ENCODE measurements at regions not wholly inside any gene's neighbourhood (a gene's known extent, or its start where the extent isn't known, plus 50 kb on each side); places are given as distances from the start of the nearest gene placed in this dataset.

DNA sequence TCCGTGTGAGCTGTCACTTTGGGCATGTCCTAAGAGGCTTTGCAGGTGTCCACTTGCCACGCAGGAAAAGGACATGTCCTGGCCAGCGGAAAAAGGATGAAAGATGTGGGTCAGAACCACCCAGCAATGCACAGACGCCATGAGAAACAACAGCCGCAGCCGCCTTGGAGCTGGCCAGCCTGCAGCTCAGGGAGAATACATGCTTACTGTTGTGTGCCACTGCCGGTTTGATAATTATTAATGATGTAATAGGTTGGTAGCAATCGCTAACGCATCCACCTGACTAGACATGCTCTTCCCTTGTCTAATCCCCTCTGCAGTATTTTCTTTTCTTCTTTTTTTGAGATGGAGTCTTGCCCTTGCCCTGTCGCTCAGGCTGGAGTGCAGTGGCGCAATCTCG lies 221.7 kb downstream of the HAUS1 start:
- DNase-seq, result no peak

DNA sequence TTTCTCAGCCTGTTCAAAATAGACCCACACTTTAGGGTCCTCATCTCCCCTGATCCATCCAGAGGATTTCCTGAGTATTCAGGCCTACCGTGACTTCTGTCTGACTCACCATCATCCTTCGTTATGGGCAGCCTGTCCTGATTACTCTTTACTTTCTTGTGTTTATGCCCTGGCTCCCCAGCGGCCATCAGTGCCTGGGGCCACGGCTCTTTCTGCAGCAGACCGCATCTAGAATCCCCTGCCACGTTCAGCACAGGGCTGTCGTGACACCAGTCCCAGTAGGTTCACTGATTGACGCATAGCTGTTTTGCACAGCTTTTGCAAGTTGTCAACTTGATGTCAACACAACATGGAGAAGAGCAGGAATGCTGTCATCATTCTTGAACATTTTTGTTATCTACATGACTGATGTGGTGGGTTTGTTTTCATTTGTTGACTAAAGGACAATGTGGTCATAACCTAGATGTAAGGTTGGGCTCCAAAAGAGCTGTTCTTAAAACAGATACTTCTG lies 225.6 kb downstream of the HAUS1 start:
- DNase-seq, result no peak

GRCh38 chr18:46331316-46331715 lies 227.1 kb downstream of the HAUS1 start:
- DNase-seq, result no peak

GRCh38 chr18:46332286-46332801 lies 228.2 kb downstream of the HAUS1 start:
- DNase-seq, result no peak

GRCh38 chr18:46332921-46333341 lies 228.7 kb downstream of the HAUS1 start:
- DNase-seq, result no peak

GRCh38 chr18:46333431-46334135 lies 229.4 kb downstream of the HAUS1 start:
- DNase-seq, result peak; percentile 49

GRCh38 chr18:46334868-46335281 lies 230.7 kb downstream of the HAUS1 start:
- DNase-seq, result no peak

- no peak for DNase-seq
Measured at GRCh38 chr18:46335534-46336101, 231.4 kb downstream of the HAUS1 start.

DNA sequence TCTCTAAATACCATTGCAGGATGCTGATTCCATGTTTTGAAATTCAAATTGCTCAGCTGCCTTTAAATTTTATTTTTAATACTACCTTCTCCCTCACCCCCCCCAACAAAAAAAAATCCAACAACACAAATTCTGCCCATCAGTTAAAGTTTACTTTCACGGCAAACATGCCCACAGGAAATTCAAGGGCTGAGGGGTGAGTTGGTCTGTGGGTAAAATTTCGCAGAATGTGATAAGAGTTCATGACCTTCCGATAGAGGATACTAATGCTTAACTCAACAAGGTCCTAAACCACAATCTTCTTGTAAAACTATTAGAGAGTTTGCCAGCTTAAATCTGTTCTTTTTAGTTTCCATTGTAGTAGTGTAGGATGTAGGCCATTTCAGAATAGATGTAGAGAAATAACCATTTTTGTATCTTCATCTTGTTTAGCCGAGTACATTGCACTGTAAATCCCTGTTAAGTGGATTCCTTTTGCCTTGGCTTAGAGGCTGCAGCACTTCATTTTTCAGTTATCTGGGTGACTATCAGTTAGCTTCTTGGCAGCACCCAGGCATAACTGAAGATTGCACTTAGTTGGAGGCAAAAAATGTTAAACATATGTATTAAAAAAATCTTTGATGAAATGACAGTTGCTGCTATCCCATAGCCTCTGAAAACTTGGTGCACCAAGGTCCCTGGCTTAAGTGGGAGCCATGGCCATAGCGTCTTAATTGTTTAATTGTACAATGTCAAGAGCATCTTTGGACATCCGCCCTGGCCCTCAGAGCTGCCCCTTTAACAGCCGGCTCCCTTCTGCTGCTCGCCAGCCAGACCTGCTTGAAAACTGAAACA lies 232.3 kb downstream of the HAUS1 start:
- DNase-seq, result no peak

- DNase-seq, result no peak
Measured at GRCh38 chr18:46337271-46337670, 233.1 kb downstream of the HAUS1 start.

- DNase-seq, result no peak
Measured at GRCh38 chr18:46338205-46338604, 234.0 kb downstream of the HAUS1 start.

DNA sequence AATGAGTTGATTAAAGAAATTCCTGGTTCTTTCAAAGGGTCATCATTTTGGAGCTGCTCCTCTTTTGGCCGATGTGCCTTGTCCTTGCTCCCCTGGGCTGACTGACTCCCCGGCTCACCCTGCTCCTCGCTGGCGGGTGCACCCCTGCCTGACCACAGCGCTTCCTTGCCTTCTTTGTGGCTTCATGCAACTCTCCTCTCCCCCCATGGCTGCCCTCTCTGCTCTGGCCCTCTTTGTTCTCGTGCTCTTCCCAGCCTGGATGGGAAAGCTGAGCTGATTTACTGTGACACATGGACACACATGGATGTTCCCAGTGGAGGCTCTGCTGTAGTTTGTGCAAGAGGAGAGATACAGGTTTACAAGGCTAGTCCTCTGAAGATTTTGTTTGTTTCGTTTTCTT lies 234.6 kb downstream of the HAUS1 start:
- DNase-seq, result no peak

DNA sequence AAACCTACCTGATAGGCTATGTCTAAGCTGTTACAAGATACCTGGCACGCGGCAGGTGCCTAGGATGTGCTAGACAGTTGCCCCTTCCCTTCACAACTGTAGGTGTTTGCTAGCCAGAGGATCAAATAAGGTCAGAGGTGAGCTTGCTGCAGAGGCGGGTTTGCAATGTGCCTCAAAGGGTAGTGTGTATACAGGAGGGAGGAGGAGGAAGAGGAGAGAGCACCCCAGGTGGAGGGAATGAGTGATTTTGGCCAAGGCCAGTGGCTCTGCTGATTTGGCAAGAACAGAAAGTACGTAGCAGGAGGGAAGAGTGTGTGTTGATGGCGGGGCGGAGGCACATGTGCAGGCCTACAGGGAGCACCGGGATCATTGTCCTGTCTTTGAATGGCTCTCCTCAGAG lies 236.5 kb downstream of the HAUS1 start:
- DNase-seq, result no peak

DNA sequence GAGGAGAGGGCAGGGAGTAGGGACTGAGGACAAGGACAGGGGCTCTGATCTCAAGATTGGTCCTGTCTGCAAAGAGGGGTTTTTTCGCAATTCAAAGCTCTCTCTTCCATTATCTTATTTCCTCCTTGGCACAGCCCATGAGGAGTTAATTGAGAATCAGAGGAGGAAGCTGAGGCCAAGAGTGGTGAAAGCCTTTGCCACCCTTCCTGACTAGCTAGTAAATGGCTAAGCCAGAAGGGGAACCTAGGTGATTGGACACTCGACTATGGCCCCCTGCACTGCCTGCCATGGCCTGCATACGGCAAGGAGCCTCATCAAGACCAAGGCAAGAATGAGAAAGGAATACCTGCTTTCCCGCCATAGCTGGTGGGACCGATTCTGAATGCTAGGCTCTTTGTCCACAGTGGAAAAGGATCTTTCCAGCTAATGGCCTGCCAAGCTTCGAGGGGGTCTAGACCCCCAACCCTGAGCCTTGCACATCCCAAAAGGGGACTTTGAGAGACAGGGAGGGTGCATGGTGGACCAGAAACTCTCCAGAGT lies 237.9 kb downstream of the HAUS1 start:
- DNase-seq, result no peak

- DNase-seq, result no peak
Measured at GRCh38 chr18:46343456-46343855, 239.3 kb downstream of the HAUS1 start.

DNA sequence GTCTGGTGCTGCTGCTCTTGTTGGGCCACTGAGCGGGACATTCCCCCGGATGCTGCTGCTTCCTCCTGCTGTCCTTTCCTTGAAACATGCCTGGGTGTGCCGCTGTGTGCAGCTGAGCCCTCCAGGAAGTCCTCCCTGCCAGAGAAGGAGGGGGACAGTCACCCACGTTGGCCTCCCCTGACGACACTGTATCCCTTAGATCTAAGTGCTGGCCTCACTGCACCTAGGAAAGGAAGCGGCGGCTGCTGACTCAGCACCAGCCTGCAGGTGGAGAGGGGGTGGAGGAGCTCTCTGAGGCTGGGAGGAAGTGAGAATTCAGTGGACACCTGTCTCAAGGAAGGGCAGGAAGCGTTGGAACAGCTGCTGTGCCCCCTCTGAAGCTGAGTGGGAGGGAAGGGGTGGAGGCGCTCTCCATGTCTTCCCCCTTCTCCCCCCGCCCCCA lies 239.8 kb downstream of the HAUS1 start:
- peak; percentile 84 for DNase-seq

- DNase-seq, result no peak
Measured at GRCh38 chr18:46344416-46345180, 240.4 kb downstream of the HAUS1 start.

DNA sequence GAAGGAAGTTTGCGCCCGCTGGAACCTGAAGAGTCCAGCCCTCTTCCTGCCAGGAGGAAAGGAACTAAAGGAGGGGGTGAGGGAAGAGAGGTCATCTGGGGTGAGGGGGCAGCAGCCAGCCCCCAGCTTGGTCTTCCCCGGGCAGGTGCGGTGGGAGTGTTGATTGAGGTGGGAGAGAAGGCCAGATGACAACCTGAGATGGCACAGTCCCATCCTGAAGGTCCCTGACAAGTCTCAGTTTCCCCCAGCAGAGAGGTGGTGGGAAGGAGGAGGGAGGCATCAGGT lies 240.9 kb downstream of the HAUS1 start:
- no peak for DNase-seq

- DNase-seq, result no peak
Measured at GRCh38 chr18:46346213-46346612, 242.0 kb downstream of the HAUS1 start.

DNA sequence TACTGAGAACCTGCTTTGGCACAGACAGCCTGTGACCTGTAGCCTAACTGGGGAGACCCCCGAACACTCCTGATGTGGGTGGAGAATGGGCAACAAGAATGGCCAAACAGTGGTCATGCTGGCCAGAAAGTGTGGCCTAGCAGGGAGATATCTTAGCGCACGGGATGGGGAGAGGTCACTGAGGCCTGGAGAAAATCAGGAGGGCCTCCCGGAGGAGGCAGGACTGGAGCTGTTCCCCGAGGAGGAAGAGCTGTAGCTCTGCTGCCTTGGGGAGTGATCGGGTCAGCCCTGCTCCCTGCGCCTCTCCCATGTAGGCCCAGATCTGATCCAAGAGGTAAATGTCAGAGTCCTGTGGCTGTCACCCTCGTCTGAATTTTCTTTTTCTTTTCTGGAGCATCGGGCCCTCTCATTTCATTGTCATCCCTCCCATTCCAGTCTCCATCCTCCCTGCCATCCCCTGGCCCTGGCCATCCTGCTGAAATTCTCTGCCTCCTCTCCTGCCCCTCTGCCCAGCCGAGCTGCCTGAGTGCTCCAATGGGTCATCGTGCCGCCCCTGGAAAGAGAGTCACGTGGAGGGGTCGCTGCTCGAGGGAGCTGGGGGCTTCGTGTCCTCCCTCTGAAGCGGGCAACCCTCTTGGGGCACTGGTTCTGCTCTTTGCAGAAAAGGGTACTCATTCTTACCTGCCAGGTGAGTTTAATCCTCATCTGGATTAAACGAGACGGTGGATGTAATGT lies 242.9 kb downstream of the HAUS1 start:
- DNase-seq, result no peak

- no peak for DNase-seq
Measured at GRCh38 chr18:46350598-46351159, 246.5 kb downstream of the HAUS1 start.

Measured in DMS153 (cell line).